ENCODE measurements at regions not wholly inside any gene's neighbourhood (a gene's known extent, or its start where the extent isn't known, plus 50 kb on each side); places are given as distances from the start of the nearest gene placed in this dataset.

- no peak for TF ChIP-seq POLR2A (IDR thresholded peaks at IDR 0.05)
- TF ChIP-seq, protein P1, sequence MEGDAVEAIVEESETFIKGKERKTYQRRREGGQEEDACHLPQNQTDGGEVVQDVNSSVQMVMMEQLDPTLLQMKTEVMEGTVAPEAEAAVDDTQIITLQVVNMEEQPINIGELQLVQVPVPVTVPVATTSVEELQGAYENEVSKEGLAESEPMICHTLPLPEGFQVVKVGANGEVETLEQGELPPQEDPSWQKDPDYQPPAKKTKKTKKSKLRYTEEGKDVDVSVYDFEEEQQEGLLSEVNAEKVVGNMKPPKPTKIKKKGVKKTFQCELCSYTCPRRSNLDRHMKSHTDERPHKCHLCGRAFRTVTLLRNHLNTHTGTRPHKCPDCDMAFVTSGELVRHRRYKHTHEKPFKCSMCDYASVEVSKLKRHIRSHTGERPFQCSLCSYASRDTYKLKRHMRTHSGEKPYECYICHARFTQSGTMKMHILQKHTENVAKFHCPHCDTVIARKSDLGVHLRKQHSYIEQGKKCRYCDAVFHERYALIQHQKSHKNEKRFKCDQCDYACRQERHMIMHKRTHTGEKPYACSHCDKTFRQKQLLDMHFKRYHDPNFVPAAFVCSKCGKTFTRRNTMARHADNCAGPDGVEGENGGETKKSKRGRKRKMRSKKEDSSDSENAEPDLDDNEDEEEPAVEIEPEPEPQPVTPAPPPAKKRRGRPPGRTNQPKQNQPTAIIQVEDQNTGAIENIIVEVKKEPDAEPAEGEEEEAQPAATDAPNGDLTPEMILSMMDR (IDR thresholded peaks at IDR 0.05): no peak
These were observed 90.5 kb upstream of the RAPGEF2 start for GRCh38 chr4:159012381-159012780.

Data from vagina (tissue), 2 donors.